ENCODE measurements at regions not wholly inside any gene's neighbourhood (a gene's known extent, or its start where the extent isn't known, plus 50 kb on each side); places are given as distances from the start of the nearest gene placed in this dataset.

DNA sequence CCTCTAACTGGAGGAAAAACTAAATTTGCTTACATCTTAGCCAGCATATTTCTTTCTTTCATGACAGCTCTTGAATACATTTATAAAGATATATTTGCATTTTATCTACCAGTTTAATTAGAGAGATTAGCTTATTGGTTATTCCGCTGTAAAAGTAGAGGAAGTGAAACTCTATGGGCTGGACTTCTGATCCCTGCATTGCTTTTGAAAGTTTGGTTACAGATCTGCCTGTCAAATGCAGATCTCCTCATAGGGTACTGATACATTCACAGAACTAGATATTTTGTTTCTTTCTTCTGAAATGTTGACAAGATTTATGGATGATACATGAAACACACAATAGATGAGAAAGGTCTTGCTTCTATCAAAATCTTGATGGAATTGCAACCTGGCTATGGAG lies 581.4 kb upstream of the AADAT start:
- TF ChIP-seq, protein P1, sequence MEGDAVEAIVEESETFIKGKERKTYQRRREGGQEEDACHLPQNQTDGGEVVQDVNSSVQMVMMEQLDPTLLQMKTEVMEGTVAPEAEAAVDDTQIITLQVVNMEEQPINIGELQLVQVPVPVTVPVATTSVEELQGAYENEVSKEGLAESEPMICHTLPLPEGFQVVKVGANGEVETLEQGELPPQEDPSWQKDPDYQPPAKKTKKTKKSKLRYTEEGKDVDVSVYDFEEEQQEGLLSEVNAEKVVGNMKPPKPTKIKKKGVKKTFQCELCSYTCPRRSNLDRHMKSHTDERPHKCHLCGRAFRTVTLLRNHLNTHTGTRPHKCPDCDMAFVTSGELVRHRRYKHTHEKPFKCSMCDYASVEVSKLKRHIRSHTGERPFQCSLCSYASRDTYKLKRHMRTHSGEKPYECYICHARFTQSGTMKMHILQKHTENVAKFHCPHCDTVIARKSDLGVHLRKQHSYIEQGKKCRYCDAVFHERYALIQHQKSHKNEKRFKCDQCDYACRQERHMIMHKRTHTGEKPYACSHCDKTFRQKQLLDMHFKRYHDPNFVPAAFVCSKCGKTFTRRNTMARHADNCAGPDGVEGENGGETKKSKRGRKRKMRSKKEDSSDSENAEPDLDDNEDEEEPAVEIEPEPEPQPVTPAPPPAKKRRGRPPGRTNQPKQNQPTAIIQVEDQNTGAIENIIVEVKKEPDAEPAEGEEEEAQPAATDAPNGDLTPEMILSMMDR (IDR thresholded peaks at IDR 0.05), result no peak
- no peak for TF ChIP-seq POLR2A (IDR thresholded peaks at IDR 0.05)

Measured in body of pancreas (tissue), 4 donors.